WTC11 (cell line): ENCODE measurements at regions not wholly inside any gene's neighbourhood (a gene's known extent, or its start where the extent isn't known, plus 50 kb on each side); places are given as distances from the start of the nearest gene placed in this dataset.

ENCODE experiments used
- ATAC-seq: fragments of 200-7000 bp; cut with Tn5 transposase; 2 replicates; pipeline ENCODE4 v1.10.0; 2021; ENCODE audit warnings: mild to moderate bottlenecking, moderate library complexity
- CTCF ChIA-PET: fragments of 300-600 bp; sonication (Branson Sonifier 250); formaldehyde crosslinking; loops from one replicate; lab custom pipeline; 2021; ENCODE audit warnings: antibody characterized with exemption; lab: Charles Lee
- POLR2A ChIA-PET: fragments of 350-600 bp; sonication (Branson Sonifier 250); formaldehyde crosslinking; loops from one replicate; lab custom pipeline; 2021; ENCODE audit warnings: antibody characterized with exemption; lab: Charles Lee
- DNase-seq: peaks from one replicate; pipeline ENCODE4 v3.0.0; 2021; ENCODE audit warnings: low spot score
- H3K27ac Mint-ChIP-seq: 2 replicates; pipeline ENCODE4 v1.8.0; 2021; ENCODE audit warnings: mixed read lengths
- H3K27me3 Mint-ChIP-seq: 2 replicates; pipeline ENCODE4 v1.8.0; 2021; ENCODE audit warnings: low read depth, mild to moderate bottlenecking, moderate library complexity, mixed read lengths
- H3K36me3 Mint-ChIP-seq: 2 replicates; pipeline ENCODE4 v1.8.0; 2021; ENCODE audit warnings: mixed read lengths
- H3K4me1 Mint-ChIP-seq: 2 replicates; pipeline ENCODE4 v1.8.0; 2022; ENCODE audit warnings: mixed read lengths
- H3K4me3 Mint-ChIP-seq: 2 replicates; pipeline ENCODE4 v1.8.0; 2021; ENCODE audit warnings: mild to moderate bottlenecking, moderate library complexity, mixed read lengths
- H3K9me3 Mint-ChIP-seq: 2 replicates; pipeline ENCODE4 v1.8.0; 2021; ENCODE audit warnings: mixed read lengths
- CBFB ChIP-seq: sonication (generic); formaldehyde crosslinking; IDR thresholded peaks from 2 replicates; pipeline ENCODE4 v1.8.1; 2022; ENCODE audit warnings: mild to moderate bottlenecking, low read depth, missing genetic modification reagents
- CREM ChIP-seq: sonication (generic); formaldehyde crosslinking; IDR thresholded peaks from 2 replicates; pipeline ENCODE4 v1.8.1; 2022; ENCODE audit warnings: mild to moderate bottlenecking, missing genetic modification reagents, moderate library complexity
- EMX1 ChIP-seq: fragments of 250-450 bp; sonication (Bioruptor Pico); IDR thresholded peaks from 2 replicates; pipeline ENCODE4 v1.8.0; 2021; ENCODE audit warnings: mild to moderate bottlenecking
- ETV6 ChIP-seq: sonication (generic); formaldehyde crosslinking; IDR thresholded peaks from 2 replicates; pipeline ENCODE4 v1.8.1; 2022; ENCODE audit warnings: mild to moderate bottlenecking, missing genetic modification reagents
- FOXJ3 ChIP-seq: sonication (generic); formaldehyde crosslinking; IDR thresholded peaks from 2 replicates; pipeline ENCODE4 v1.9.0; 2021; ENCODE audit warnings: missing genetic modification reagents, mild to moderate bottlenecking, borderline replicate concordance
- MXD4 ChIP-seq: fragments of 250-450 bp; sonication (Bioruptor Pico); IDR thresholded peaks from 2 replicates; pipeline ENCODE4 v1.8.0; 2021; ENCODE audit warnings: mild to moderate bottlenecking, moderate library complexity, borderline replicate concordance
- MYBL2 ChIP-seq: sonication (generic); formaldehyde crosslinking; IDR thresholded peaks from 2 replicates; pipeline ENCODE4 v1.8.1; 2023; ENCODE audit warnings: mild to moderate bottlenecking, moderate library complexity, missing genetic modification reagents
- NFE2L1 ChIP-seq: sonication (generic); formaldehyde crosslinking; IDR thresholded peaks from 2 replicates; pipeline ENCODE4 v1.8.1; 2023; ENCODE audit warnings: missing genetic modification reagents
- NFYB ChIP-seq: sonication (generic); formaldehyde crosslinking; conservative IDR thresholded peaks from 2 replicates; pipeline ENCODE4 v1.8.0; 2022; ENCODE audit warnings: low read depth, missing genetic modification reagents
- NR2C2 ChIP-seq: sonication (generic); formaldehyde crosslinking; IDR thresholded peaks from 2 replicates; pipeline ENCODE4 v1.8.0; 2022; ENCODE audit warnings: mild to moderate bottlenecking, missing genetic modification reagents
- NR3C1 ChIP-seq: sonication (generic); formaldehyde crosslinking; conservative IDR thresholded peaks from 2 replicates; pipeline ENCODE4 v1.8.1; 2023; ENCODE audit warnings: low read depth, mild to moderate bottlenecking, missing genetic modification reagents
- PREB ChIP-seq: sonication (generic); formaldehyde crosslinking; IDR thresholded peaks from 2 replicates; pipeline ENCODE4 v1.8.1; 2022; ENCODE audit warnings: mild to moderate bottlenecking, missing genetic modification reagents, moderate library complexity, borderline replicate concordance
- SMAD4 ChIP-seq: sonication (generic); formaldehyde crosslinking; IDR thresholded peaks from 2 replicates; pipeline ENCODE4 v1.8.0; 2022; ENCODE audit warnings: mild to moderate bottlenecking, missing genetic modification reagents
- SOX15 ChIP-seq: fragments of 250-450 bp; sonication (Bioruptor Pico); IDR thresholded peaks from 2 replicates; pipeline ENCODE4 v1.9.0; 2021; ENCODE audit warnings: mild to moderate bottlenecking
- SP1 ChIP-seq: sonication (generic); formaldehyde crosslinking; conservative IDR thresholded peaks from 2 replicates; pipeline ENCODE4 v1.8.1; 2022; ENCODE audit warnings: missing genetic modification reagents
- TEAD1 ChIP-seq: sonication (generic); formaldehyde crosslinking; IDR thresholded peaks from 2 replicates; pipeline ENCODE4 v1.8.0; 2022; ENCODE audit warnings: mild to moderate bottlenecking, missing genetic modification reagents
- TEAD4 ChIP-seq: sonication (generic); formaldehyde crosslinking; IDR thresholded peaks from 2 replicates; pipeline ENCODE4 v1.8.0; 2022; ENCODE audit warnings: mild to moderate bottlenecking, missing genetic modification reagents
- USF2 ChIP-seq: sonication (generic); formaldehyde crosslinking; IDR thresholded peaks from 2 replicates; pipeline ENCODE4 v1.8.1; 2023; ENCODE audit warnings: mild to moderate bottlenecking, missing genetic modification reagents, moderate library complexity
- ZBTB21 ChIP-seq: sonication (generic); formaldehyde crosslinking; IDR thresholded peaks from 2 replicates; pipeline ENCODE4 v1.8.1; 2023; ENCODE audit warnings: mild to moderate bottlenecking, missing genetic modification reagents, borderline replicate concordance
- ZNF281 ChIP-seq: sonication (generic); formaldehyde crosslinking; IDR thresholded peaks from 2 replicates; pipeline ENCODE4 v1.8.0; 2023; ENCODE audit warnings: mild to moderate bottlenecking, missing genetic modification reagents
- TF ChIP-seq, protein P1 (sequence below): sonication (generic); formaldehyde crosslinking; IDR thresholded peaks from 2 replicates; pipeline ENCODE4 v1.8.0; 2022; ENCODE audit warnings: mild to moderate bottlenecking, missing genetic modification reagents
- TF ChIP-seq, protein P2 (sequence below): sonication (generic); formaldehyde crosslinking; IDR thresholded peaks from 2 replicates; pipeline ENCODE4 v1.8.1; 2023; ENCODE audit warnings: mild to moderate bottlenecking, missing genetic modification reagents
- TF ChIP-seq, protein P3 (sequence below): sonication (generic); formaldehyde crosslinking; IDR thresholded peaks from 2 replicates; pipeline ENCODE4 v1.8.0; 2022; ENCODE audit warnings: mild to moderate bottlenecking, missing genetic modification reagents

GRCh38 chr4:158053086-158053485 is 119.7 kb downstream of the GASK1B start:
- ATAC-seq (no peak), DNase-seq (no peak)
- no peak overlapping the region for H3K27ac Mint-ChIP-seq
- no peaks in the 10 kb centered on the region for H3K27me3 Mint-ChIP-seq
- H3K4me3 Mint-ChIP-seq = no peak overlapping the region
- ChIA-PET CTCF (no interaction called here), POLR2A (no interaction called here)
- no peaks in the 10 kb centered on the region for H3K36me3 Mint-ChIP-seq
- H3K9me3 Mint-ChIP-seq = peaks cover 6% of the 10 kb centered on the region
- H3K4me1 Mint-ChIP-seq = 0 out of 2 replicates have a peak, but pooled peaks cover 5% of the 10 kb centered on the region
- no peak for TF ChIP-seq ZNF281 (CRISPR knock-in tag)
- TF ChIP-seq, protein P1, sequence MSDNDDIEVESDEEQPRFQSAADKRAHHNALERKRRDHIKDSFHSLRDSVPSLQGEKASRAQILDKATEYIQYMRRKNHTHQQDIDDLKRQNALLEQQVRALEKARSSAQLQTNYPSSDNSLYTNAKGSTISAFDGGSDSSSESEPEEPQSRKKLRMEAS (CRISPR knock-in tag) = no peak
- no peak for TF ChIP-seq SMAD4 (CRISPR knock-in tag)
- no peak for TF ChIP-seq ETV6 (CRISPR knock-in tag)
- no peak for TF ChIP-seq MXD4 (CRISPR knock-in tag)
- TF ChIP-seq CREM (CRISPR knock-in tag) = no peak
- no peak for TF ChIP-seq EMX1 (CRISPR knock-in tag)
- TF ChIP-seq FOXJ3 (CRISPR knock-in tag) = no peak
- no peak for TF ChIP-seq USF2 (CRISPR knock-in tag)
- no peak for TF ChIP-seq TEAD4 (CRISPR knock-in tag)
- no peak for TF ChIP-seq MYBL2
- TF ChIP-seq, protein P2, sequence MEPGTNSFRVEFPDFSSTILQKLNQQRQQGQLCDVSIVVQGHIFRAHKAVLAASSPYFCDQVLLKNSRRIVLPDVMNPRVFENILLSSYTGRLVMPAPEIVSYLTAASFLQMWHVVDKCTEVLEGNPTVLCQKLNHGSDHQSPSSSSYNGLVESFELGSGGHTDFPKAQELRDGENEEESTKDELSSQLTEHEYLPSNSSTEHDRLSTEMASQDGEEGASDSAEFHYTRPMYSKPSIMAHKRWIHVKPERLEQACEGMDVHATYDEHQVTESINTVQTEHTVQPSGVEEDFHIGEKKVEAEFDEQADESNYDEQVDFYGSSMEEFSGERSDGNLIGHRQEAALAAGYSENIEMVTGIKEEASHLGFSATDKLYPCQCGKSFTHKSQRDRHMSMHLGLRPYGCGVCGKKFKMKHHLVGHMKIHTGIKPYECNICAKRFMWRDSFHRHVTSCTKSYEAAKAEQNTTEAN (CRISPR knock-in tag) = no peak
- no peak for TF ChIP-seq TEAD1 (CRISPR knock-in tag)
- TF ChIP-seq NR2C2 (CRISPR knock-in tag) = no peak
- no peak for TF ChIP-seq CBFB (CRISPR knock-in tag)
- no peak for TF ChIP-seq PREB (CRISPR knock-in tag)
- TF ChIP-seq SP1 = no peak
- no peak for TF ChIP-seq SOX15 (CRISPR knock-in tag)

DNA sequence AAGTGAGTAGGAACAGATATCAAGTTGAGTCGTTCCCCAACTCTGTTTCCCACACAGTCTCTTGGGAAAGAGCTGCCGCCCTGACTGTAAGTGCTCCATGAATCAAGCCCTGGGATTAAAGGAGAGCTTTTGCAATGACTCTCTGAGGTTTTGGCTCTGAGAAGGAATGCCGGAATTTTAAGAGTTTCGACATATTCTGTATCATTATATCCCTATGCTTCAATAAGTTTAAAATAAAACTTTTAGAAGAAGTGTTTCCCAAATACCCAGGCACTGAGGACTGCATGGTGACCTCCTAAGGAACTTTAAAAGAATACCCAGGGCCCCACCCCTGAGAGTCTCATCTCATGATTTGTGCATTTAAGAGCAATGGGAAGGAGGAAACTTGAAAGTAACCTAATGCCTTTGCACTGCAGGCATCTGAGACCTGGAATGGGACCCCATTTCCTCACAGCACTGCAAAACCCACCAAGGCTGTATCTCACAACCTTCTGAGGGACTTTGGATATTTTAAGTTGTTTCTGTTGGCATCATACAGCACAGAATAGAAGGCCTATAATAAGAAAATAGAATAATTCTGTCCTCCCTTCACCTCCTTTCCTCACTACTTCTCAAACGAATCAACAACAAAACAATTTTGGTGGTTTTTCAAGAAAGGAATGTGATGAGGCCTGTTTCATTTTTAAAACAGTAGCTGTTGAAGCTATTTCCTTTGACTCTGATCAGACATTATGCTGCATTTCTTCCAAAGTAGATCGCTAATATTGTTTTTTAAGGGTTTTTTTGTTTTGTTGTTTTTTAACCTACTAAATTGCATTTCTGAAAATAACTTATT is 121.2 kb downstream of the GASK1B start:
- Mint-ChIP-seq H3K36me3 (no peaks in the 10 kb centered on the region), H3K4me1 (0 out of 2 replicates have a peak, but pooled peaks cover 5% of the 10 kb centered on the region), H3K9me3 (peaks cover 6% of the 10 kb centered on the region), H3K27ac (no peak overlapping the region), H3K4me3 (no peak overlapping the region), H3K27me3 (no peaks in the 10 kb centered on the region)
- ChIA-PET POLR2A (no interaction called here), CTCF (no interaction called here)
- ATAC-seq (no peak), DNase-seq (no peak)
- TF ChIP-seq, protein P3, sequence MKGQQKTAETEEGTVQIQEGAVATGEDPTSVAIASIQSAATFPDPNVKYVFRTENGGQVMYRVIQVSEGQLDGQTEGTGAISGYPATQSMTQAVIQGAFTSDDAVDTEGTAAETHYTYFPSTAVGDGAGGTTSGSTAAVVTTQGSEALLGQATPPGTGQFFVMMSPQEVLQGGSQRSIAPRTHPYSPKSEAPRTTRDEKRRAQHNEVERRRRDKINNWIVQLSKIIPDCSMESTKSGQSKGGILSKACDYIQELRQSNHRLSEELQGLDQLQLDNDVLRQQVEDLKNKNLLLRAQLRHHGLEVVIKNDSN (CRISPR knock-in tag) = no peak
- TF ChIP-seq USF2 (CRISPR knock-in tag) (no peak), FOXJ3 (CRISPR knock-in tag) (no peak), ETV6 (CRISPR knock-in tag) (no peak), NR3C1 (no peak), SP1 (no peak), NFYB (CRISPR knock-in tag) (no peak), NFE2L1 (no peak), MXD4 (CRISPR knock-in tag) (no peak), ZBTB21 (no peak), NR2C2 (CRISPR knock-in tag) (no peak)
